Astrocyte (in vitro differentiated cells and primary cell): ENCODE measurements at regions not wholly inside any gene's neighbourhood (a gene's known extent, or its start where the extent isn't known, plus 50 kb on each side); places are given as distances from the start of the nearest gene placed in this dataset.

Experiments
- CTCF ChIP-seq: IDR thresholded peaks from 2 replicates; pipeline ENCODE4 v1.5.1; 2011; ENCODE audit warnings: low read depth, mild to moderate bottlenecking, inconsistent platforms, low read length, moderate library complexity; ENCODE audit not compliant: insufficient read depth
- EZH2 ChIP-seq: IDR thresholded peaks from 2 replicates; pipeline ENCODE4 v1.6.1; 2012; ENCODE audit warnings: mild to moderate bottlenecking, low read length, inconsistent platforms; ENCODE audit not compliant: insufficient read depth

GRCh38 chr18:22778996-22779395 is 154.1 kb upstream of the RBBP8 start:
- TF ChIP-seq CTCF (no peak), EZH2 (no peak)
